GM12878 (cell line): ENCODE measurements at regions not wholly inside any gene's neighbourhood (a gene's known extent, or its start where the extent isn't known, plus 50 kb on each side); places are given as distances from the start of the nearest gene placed in this dataset.

Experiments used
- ATF2 ChIP-seq: IDR thresholded peaks from 2 replicates; pipeline ENCODE4 v1.6.1; 2012; ENCODE audit warnings: low read length, inconsistent platforms
- BCL11A ChIP-seq: IDR thresholded peaks from 2 replicates; pipeline ENCODE4 v1.6.1; 2011; ENCODE audit warnings: low read depth, low read length
- EP300 ChIP-seq, 2 experiments: fragments of 150-350 bp in 1 of 2; IDR thresholded peaks; 2 replicates each; pipeline ENCODE4 v1.6.1; 2011 to 2012; ENCODE audit warnings: low read depth in 2 of 2, low read length in 2 of 2, borderline replicate concordance in 1 of 2, improper control_type of control experiment in 1 of 2, inconsistent platforms in 1 of 2; ENCODE audit not compliant: control insufficient read depth in 1 of 2
- HDGF ChIP-seq: fragments of 450-650 bp; IDR thresholded peaks from 2 replicates; pipeline ENCODE4 v1.6.1; 2016; ENCODE audit warnings: antibody characterized with exemption
- SP1 ChIP-seq: IDR thresholded peaks from one replicate; pipeline ENCODE4 v1.6.1; 2011; ENCODE audit warnings: low read depth, low read length
- TAF1 ChIP-seq: IDR thresholded peaks from 2 replicates; pipeline ENCODE4 v1.6.1; 2011; ENCODE audit warnings: mild to moderate bottlenecking, low read depth, low read length, borderline replicate concordance
- USF2 ChIP-seq: IDR thresholded peaks from 2 replicates; pipeline ENCODE4 v1.6.1; 2011; ENCODE audit warnings: low read depth, low read length, improper control_type of control experiment, borderline replicate concordance
- YY1 ChIP-seq: IDR thresholded peaks from 2 replicates; pipeline ENCODE4 v1.6.1; 2011; ENCODE audit warnings: low read depth, mild to moderate bottlenecking, low read length
- ZBTB33 ChIP-seq: fragments of 450-650 bp; IDR thresholded peaks from 2 replicates; pipeline ENCODE4 v1.6.1; 2017; ENCODE audit warnings: mild to moderate bottlenecking
- ZNF24 ChIP-seq: fragments of 450-650 bp; IDR thresholded peaks from 2 replicates; pipeline ENCODE4 v1.6.1; 2017; ENCODE audit warnings: antibody characterized with exemption, mild to moderate bottlenecking
- ZNF592 ChIP-seq: fragments of 450-650 bp; IDR thresholded peaks from 2 replicates; pipeline ENCODE4 v1.6.1; 2017; ENCODE audit warnings: mild to moderate bottlenecking, moderate library complexity
- TF ChIP-seq, protein P1 (sequence below): fragments of 150-350 bp; IDR thresholded peaks from 2 replicates; pipeline ENCODE4 v1.6.1; 2016; ENCODE audit warnings: low read depth, low read length
- TF ChIP-seq, protein P2 (sequence below), 3 experiments: IDR thresholded peaks in 2 of 3; conservative IDR thresholded peaks in 1 of 3; 2 replicates each; pipeline ENCODE4 v1.5.1; 2011; ENCODE audit warnings: low read depth in 3 of 3, low read length in 3 of 3, mild to moderate bottlenecking in 3 of 3, control low read depth in 2 of 3, moderate library complexity in 2 of 3, inconsistent platforms in 1 of 3, mixed read lengths in 1 of 3; ENCODE audit not compliant: control insufficient read depth in 2 of 3, insufficient read depth in 1 of 3; ENCODE audit errors: extremely low read depth in 1 of 3
- TF ChIP-seq, protein P3 (sequence below): fragments of 450-650 bp; IDR thresholded peaks from 2 replicates; pipeline ENCODE4 v1.6.1; 2014; ENCODE audit warnings: mild to moderate bottlenecking

DNA sequence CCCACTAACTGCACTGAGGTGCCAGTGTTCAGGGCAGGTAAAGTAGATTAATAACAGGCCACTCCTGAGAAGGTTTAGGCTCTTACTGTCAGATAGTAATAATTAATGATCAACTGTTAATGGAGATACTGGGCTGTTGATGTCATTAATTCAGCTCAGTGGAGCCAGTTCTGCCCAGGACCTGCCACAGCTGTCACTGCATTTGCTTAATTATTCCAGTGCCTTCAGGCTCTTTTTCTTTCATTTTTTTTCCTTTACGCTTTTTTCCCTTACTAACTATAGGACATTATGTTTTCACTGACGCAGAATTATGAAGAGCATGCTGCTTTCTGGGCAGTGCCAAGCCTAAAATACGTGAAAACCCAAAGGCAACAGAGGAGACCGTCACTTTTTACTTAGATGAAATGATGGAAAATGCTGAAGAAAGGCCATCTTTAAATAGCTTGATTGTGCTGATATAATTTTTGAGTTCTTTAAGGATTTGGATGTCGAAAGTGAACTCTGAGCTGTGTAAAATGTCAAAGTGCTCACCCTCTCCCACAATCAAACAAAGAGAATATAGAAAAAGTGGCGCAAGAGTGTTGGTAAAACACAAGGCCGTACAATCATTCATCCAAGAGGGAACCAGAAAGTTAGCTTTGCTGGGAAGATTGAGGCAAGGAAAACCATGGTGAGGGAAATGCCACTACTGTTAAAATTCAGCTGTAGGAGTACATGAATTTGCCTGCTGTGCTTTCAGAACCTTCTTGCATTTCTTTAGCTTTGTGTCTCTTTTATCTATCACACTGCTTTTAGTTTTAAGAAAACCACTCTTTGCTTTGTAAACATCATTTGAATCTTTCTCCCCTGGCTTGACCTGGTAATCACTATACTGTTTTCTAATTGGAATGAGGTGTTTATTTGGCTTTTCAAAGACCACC is 192.0 kb upstream of the ZEB2 start:
- no peak for TF ChIP-seq ATF2
- no peak for TF ChIP-seq BCL11A
- TF ChIP-seq, protein P1, sequence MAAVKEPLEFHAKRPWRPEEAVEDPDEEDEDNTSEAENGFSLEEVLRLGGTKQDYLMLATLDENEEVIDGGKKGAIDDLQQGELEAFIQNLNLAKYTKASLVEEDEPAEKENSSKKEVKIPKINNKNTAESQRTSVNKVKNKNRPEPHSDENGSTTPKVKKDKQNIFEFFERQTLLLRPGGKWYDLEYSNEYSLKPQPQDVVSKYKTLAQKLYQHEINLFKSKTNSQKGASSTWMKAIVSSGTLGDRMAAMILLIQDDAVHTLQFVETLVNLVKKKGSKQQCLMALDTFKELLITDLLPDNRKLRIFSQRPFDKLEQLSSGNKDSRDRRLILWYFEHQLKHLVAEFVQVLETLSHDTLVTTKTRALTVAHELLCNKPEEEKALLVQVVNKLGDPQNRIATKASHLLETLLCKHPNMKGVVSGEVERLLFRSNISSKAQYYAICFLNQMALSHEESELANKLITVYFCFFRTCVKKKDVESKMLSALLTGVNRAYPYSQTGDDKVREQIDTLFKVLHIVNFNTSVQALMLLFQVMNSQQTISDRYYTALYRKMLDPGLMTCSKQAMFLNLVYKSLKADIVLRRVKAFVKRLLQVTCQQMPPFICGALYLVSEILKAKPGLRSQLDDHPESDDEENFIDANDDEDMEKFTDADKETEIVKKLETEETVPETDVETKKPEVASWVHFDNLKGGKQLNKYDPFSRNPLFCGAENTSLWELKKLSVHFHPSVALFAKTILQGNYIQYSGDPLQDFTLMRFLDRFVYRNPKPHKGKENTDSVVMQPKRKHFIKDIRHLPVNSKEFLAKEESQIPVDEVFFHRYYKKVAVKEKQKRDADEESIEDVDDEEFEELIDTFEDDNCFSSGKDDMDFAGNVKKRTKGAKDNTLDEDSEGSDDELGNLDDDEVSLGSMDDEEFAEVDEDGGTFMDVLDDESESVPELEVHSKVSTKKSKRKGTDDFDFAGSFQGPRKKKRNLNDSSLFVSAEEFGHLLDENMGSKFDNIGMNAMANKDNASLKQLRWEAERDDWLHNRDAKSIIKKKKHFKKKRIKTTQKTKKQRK = no peak
- TF ChIP-seq, protein P2, sequence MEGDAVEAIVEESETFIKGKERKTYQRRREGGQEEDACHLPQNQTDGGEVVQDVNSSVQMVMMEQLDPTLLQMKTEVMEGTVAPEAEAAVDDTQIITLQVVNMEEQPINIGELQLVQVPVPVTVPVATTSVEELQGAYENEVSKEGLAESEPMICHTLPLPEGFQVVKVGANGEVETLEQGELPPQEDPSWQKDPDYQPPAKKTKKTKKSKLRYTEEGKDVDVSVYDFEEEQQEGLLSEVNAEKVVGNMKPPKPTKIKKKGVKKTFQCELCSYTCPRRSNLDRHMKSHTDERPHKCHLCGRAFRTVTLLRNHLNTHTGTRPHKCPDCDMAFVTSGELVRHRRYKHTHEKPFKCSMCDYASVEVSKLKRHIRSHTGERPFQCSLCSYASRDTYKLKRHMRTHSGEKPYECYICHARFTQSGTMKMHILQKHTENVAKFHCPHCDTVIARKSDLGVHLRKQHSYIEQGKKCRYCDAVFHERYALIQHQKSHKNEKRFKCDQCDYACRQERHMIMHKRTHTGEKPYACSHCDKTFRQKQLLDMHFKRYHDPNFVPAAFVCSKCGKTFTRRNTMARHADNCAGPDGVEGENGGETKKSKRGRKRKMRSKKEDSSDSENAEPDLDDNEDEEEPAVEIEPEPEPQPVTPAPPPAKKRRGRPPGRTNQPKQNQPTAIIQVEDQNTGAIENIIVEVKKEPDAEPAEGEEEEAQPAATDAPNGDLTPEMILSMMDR (IDR thresholded peaks at IDR 0.05 in 2 of 3, conservative IDR thresholded peaks at IDR 0.05 in 1 of 3; ENCODE audit: control insufficient read depth in 2 of 3, extremely low read depth in 1 of 3, insufficient read depth in 1 of 3, low read depth in 3 of 3, low read length in 3 of 3) = no peak
- TF ChIP-seq USF2 = no peak
- TF ChIP-seq YY1 = no peak
- TF ChIP-seq TAF1 = no peak
- TF ChIP-seq EP300 (IDR thresholded peaks at IDR 0.05; ENCODE audit: borderline replicate concordance in 1 of 2, control insufficient read depth in 1 of 2, low read depth in 2 of 2, low read length in 2 of 2) = no peak
- TF ChIP-seq ZBTB33 = no peak
- TF ChIP-seq HDGF = no peak
- TF ChIP-seq, protein P3, sequence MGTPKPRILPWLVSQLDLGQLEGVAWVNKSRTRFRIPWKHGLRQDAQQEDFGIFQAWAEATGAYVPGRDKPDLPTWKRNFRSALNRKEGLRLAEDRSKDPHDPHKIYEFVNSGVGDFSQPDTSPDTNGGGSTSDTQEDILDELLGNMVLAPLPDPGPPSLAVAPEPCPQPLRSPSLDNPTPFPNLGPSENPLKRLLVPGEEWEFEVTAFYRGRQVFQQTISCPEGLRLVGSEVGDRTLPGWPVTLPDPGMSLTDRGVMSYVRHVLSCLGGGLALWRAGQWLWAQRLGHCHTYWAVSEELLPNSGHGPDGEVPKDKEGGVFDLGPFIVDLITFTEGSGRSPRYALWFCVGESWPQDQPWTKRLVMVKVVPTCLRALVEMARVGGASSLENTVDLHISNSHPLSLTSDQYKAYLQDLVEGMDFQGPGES = no peak
- TF ChIP-seq ZNF592 = no peak
- TF ChIP-seq ZNF24 = no peak
- TF ChIP-seq SP1 = no peak
